ENCODE measurements at regions not wholly inside any gene's neighbourhood (a gene's known extent, or its start where the extent isn't known, plus 50 kb on each side); places are given as distances from the start of the nearest gene placed in this dataset.

DNA sequence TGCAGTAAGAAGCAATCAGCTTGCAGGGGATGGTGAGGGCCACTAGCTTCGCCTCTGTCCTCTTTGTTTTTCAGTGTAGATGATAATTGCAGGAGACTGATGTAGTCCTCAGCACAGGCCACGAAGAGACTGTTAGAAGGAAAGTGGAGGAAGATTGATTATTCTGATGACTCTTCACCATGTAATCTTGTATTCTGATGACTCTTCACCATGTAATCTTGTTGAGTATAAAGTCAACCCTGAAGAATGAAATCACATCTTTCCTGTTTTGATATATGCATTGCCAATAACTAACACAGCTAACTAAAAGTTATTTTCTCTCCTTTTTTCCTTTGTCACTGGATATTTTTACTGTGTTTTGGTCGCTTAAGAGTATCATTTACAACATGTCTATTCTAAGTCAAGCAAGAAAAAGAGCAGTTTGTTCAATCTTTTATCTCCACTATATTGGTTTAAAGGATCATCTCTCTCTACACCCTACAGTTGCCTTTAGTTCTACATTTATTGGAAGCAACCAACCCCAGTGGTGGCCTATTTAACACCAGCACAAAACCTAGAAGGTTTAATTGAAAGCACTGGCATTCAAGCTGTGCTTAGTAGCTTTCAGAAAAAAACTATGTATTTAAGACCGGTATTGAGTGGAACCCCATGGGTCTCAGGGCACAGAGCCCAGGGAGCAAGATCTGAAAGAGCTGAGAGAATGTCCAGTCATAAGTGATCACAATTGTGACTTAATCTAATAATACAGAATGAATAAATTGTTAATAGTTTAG, 107.2 kb upstream of the BTBD3 start:
- no peak for DNase-seq

- DNase-seq: no peak
Observed at GRCh38 chr20:11813106-11813890, 104.4 kb upstream of the BTBD3 start.

- DNase-seq: no peak
Observed at GRCh38 chr20:11814267-11814666, 103.4 kb upstream of the BTBD3 start.

DNA sequence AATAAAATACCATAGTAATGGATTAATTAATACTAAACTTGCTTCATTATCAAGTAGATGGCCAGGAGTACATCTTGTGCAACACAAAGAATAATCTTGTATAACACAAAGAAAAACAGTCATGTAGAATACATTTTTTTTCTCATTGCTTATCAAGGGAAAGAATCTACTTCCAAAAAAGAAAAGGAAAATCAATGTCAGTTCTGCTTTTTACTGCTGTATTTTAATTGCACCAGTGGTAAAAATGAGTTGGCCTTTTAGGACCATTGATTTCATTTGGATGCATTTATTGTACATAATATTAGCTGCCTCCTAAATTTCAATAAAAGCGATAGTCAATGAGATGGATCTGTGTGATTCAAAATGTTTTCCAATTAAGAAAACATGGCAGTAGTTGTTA, 96.9 kb upstream of the BTBD3 start:
- DNase-seq: no peak

GRCh38 chr20:11822540-11822794, 95.2 kb upstream of the BTBD3 start:
- DNase-seq: no peak

DNA sequence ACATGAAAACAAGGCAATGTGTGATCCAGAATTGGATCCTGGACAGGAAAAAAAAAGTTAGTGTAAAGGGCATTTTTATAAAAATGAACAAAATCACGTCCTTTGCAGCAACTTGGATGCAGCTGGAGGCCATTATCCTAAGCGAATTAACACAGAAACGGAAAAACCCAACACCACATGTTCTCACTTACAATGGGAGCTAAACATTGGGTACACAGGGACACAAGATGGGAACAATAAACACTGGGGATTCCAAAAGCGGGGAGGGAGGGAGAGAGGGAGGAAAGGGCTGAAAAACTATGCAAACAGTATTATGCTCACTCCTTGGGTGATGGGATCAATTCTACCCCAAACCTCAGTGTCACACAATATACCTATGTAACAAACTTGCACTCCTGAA, 91.4 kb upstream of the BTBD3 start:
- no peak for DNase-seq

DNA sequence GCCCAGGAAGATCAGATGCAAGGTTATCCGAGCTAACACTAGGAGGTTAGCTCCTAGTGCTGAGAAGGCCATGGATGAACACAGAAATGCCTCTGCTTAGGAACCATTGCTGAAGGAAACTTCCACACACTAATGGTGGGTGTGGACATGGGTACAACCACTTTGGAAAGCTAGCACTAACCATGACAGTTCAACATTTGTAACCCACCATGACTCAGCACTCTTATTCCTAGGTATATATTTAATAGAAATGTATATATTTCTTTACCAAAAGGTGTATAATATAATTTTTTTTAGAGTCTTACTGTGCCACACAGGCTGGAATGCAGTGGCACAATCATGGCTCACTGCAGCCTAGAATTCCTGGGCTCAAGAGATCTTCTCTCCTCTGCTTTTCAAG, 85.3 kb upstream of the BTBD3 start:
- no peak for DNase-seq

DNA sequence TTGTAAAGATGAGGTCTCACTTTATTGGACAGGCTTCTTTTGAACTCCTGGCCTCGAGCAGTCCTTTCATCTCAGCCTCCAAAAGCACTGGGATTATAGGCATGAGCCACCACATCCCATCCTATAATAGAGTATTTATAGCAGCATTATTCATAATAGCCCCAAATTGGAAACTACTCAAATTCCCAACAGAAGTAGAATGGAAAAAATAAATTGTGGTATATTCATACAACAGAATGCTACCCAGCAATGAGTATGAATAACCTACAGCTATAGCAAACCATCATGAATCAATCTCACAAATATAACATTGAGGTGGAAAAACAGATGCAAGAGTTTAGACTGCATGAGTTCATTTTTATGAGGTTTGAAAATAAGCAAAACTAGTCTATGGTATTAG, 84.8 kb upstream of the BTBD3 start:
- DNase-seq: no peak

DNA sequence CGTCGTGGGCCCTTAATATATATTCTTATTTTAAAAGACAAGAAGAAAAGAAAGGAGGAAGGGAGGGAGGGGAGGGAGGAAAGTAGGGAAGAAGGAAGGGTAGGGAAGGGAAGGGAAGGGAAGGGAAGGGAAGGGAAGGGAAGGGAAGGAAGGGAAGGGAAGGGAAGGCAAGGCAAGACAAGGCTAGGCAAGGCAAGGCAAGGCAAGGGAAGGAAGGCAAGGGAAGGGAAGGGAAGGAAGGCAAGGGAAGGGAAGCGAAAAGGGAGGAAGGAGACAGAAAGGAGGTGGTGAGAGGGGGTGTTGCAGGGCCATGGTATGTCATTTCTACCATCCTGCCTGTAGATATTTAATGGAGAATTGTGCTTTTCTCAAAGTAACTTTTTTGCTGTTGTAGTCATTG, 83.9 kb upstream of the BTBD3 start:
- no peak for DNase-seq

GRCh38 chr20:11838076-11838636, 79.5 kb upstream of the BTBD3 start:
- DNase-seq: no peak

DNA sequence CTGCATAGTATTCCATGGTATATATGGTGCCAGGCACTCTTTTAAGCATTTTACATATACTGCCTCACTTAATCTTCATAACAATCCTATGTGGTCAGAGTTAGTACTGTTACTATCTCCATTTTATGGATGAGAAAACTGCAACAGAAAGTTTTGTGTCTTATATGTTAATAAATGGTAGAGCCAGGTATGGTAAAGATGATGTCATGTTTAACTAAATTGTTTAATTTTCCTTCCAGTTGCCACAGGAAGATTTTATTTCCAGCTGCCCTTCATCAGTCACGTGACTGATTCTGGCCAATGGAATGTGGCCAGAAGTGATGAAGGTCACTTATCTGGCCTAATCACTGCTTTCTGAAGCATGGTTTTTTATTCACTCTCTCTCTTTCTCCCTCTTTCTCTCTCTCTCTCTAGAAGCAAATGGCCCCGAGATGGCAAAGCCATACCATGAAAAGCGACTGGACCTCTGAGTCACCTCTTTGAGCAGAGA, 75.7 kb upstream of the BTBD3 start:
- DNase-seq: no peak

- DNase-seq: no peak
Observed at GRCh38 chr20:11843289-11843688, 74.4 kb upstream of the BTBD3 start.

DNA sequence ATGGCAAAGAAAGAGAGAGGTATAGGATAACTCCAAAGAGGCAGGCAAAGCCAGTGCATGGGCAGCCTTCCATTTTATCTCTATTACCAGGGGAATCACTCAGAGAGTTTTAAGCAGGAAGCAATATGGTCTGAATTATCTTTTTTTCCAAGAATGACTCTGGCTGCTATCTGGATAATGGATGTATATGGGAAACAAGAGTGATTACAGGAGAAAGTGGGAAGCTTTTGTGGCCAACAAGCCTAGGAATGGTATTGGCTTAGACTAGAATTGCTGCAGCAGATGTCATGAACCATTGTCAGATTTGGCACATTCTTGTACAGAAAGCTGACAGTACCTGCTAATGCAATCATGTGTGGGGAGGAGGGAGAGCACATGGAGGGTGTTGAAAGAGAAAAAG, 73.0 kb upstream of the BTBD3 start:
- DNase-seq: no peak

DNA sequence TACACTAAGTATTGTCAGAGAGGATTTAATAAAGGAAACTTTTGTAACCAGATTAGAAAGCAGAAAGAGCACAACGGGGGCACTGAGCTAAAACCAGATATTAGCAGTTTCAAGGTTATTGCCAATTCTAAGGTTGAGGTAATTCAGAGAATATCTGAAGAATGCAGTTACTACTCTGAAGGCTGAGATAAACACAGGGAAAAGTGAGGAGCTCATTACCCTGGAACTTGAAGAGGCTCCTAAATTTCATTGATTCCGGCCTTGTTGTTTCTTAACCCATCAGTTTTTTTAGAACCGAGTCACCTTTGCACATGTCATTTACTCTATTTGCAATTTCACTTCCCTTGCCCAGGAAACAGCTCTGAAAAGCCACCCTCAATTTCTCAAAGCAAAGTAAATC, 72.4 kb upstream of the BTBD3 start:
- DNase-seq: no peak

DNA sequence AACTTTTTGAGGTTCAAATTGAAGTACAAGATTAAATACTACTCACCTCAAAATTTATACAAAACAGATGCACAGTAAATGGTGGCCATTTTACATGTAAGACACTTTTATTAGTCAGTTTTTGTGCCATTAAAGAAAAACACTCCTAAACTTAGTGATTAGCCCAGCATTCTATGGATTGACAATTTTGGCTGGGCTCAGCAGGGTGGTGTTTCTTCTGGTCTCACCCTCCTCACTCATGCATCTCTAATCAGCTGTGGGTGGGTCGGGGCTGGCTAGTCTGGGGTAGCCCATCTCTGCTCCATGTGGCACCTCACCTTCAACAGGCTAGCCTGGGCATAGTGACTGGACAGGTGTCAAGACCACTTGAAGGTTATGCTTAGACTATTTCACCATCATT, 71.6 kb upstream of the BTBD3 start:
- no peak for DNase-seq

DNA sequence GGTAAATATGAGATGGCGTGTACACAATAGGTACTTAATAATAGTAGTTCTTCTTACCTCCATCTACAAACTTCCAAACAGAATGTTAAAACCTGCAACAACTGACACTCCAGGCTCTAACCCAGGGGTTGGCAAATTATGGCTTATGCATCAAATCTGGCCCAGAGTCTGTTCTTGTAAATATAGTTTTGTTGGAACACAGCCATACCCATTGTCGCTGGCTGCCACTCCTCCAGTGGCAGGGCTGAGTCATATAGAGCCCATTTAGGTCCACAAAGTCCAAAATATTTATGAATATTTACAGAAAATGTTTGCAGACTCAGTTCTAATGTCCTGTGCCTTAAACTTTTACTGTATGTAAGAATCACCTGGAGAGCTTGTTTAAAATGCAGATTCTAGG, 69.9 kb upstream of the BTBD3 start:
- no peak for DNase-seq

DNA sequence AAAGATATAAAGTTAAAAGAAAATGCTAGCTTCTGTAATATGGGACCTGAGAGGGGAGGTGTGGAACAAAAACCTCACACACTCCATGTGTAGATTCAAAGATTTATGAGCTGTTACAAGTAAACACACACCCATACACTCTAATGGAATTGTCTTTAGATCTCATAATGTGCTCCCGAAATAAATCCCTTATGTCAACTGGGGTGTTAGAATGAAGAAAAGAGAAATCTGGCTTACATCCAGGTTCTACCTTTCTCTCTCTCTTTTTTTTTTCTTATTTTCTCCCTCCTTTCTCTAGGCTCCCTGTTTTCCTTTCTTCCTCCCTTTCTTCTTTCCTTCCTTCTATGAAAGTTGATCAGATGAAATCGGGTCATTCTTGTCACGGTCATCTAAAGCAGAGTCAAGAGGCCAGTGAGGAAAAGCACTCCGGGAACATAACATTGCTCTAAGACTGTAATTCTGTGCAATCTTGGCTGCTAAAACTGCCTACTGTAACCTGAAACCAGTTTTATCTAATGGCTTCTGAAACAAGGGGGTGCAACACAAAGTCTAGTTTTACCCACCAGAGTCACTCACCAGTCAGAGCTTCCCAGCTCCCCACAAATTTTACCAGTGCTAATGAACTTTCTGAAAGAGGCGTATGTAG, 68.3 kb upstream of the BTBD3 start:
- no peak for DNase-seq

- no peak for DNase-seq
Observed at GRCh38 chr20:11849976-11850670, 67.6 kb upstream of the BTBD3 start.

DNA sequence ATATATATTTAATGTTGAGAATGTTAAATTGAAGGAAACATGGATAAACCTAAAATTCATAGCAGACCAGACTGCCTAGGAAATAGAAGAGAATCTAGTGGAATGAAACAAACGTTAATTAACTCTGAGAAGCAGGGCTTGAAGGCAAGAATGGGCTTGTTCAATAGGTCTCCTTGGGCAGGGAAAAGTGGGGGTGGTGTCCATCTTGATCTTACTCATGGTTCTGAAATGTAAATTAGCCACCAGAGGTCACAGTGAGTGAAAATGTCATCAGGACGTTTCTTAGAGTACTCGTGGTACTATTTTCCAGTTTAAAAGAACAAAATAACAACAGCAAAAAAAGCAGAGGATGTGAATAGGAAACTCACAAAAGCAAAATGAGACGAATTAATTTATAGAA, 66.8 kb upstream of the BTBD3 start:
- no peak for DNase-seq

DNA sequence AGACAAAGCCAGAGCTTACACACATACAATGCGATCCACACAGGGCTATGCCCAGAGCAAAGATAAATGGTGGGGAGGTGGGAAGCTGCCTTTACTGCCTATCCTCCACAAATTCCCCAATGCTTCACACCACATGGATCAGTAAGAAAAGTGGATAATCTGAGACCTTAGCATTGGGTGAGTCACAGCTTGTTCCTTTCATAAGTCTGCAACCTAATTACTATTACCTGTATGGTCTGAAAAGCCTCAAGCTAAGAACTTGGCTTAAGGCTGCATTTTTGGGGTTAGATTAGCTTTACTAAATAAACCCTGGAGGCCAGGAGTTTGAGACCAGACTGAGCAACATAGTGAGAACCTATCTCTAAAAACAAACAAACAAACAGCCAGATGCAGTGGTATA, 66.0 kb upstream of the BTBD3 start:
- no peak for DNase-seq

DNA sequence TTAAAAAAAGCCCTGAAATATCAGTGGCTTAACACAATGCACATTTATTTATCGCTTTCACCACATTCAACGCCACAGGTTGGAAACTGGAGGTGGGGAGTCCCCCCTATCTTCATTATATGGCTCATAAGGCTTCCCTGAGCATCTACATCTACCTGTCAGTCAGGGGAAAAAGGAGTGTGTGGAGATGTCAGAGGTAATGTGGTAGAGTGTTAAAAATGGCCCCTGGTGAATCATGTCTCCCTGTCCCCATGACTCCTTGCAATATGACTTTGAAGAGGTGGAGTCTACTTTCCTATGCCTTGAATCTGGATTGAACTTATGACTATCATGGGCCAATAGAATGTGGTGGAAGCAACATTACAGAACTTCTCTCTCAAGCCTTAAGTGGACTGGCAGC, 65.5 kb upstream of the BTBD3 start:
- no peak for DNase-seq

DNA sequence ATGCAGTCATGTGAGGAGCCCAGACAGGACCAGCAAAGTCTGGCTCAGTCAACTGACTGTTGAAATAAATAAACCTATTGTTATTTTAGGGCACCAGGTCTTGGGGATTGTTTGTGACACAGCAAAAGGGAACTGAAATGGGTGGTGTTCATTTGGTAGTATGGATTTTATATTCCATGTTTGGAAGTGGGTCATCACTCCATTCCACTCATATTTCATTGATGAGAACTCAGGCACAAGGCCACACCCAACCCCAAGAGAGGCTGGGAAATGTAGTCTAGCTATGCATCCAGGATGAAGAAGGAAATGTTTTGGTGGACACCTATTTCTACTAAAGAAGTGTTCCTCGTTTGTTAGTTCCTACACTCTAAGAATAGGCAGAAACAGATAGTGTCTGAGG, 64.9 kb upstream of the BTBD3 start:
- DNase-seq: no peak

DNA sequence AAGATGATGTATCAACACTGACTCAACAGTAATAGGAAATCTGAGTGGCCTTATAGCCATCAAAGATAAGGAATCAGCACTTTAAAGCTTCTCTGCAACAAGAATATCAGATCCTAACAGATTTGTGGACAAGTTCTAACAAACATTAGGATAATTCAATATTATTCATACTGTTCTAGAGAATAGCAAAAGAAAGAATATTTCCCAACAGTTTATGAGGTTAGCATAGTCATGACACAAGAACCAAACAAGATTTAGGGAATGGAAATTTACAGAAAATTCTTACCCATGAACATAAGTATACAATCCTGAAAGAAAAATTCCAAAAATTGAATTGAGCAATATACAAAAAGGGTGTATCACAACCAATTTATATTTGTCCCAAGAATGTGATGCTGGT, 64.3 kb upstream of the BTBD3 start:
- no peak for DNase-seq

All from NCI-H2029 treated with DMSO at 0.1 percent for 48 hours (cell line).